AG09319 (cell line): ENCODE measurements at regions not wholly inside any gene's neighbourhood (a gene's known extent, or its start where the extent isn't known, plus 50 kb on each side); places are given as distances from the start of the nearest gene placed in this dataset.

Source experiments
- DNase-seq: peaks from one replicate; pipeline ENCODE4 v3.0.0-alpha.2; 2010; ENCODE audit warnings: low read depth; ENCODE audit errors: extremely low read depth
- TF ChIP-seq, protein P1 (sequence below): IDR thresholded peaks from 2 replicates; pipeline ENCODE4 v1.5.1; 2011; ENCODE audit warnings: low read depth, mild to moderate bottlenecking, inconsistent platforms, low read length, moderate library complexity

DNA sequence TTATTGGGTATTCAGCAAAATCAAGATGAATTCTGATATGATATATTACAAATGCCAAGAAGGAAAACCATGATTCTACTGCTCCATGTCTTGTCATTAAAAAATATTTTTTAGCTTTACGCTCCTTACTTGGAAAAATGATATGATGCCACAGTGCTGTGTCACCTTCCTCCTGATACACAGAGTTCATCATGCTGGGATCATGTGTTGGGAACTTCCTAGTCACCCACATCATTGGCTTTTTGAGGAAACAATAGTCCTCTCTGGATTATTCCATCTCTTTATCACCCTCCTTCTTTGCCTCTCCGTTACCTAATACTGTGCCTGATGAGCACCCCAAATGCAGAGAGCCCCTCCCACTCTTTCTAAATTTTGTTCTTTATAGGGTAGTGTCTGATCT lies 94.3 kb upstream of the PFN2 start:
- DNase-seq, result no peak
- TF ChIP-seq, protein P1, sequence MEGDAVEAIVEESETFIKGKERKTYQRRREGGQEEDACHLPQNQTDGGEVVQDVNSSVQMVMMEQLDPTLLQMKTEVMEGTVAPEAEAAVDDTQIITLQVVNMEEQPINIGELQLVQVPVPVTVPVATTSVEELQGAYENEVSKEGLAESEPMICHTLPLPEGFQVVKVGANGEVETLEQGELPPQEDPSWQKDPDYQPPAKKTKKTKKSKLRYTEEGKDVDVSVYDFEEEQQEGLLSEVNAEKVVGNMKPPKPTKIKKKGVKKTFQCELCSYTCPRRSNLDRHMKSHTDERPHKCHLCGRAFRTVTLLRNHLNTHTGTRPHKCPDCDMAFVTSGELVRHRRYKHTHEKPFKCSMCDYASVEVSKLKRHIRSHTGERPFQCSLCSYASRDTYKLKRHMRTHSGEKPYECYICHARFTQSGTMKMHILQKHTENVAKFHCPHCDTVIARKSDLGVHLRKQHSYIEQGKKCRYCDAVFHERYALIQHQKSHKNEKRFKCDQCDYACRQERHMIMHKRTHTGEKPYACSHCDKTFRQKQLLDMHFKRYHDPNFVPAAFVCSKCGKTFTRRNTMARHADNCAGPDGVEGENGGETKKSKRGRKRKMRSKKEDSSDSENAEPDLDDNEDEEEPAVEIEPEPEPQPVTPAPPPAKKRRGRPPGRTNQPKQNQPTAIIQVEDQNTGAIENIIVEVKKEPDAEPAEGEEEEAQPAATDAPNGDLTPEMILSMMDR, result no peak

DNA sequence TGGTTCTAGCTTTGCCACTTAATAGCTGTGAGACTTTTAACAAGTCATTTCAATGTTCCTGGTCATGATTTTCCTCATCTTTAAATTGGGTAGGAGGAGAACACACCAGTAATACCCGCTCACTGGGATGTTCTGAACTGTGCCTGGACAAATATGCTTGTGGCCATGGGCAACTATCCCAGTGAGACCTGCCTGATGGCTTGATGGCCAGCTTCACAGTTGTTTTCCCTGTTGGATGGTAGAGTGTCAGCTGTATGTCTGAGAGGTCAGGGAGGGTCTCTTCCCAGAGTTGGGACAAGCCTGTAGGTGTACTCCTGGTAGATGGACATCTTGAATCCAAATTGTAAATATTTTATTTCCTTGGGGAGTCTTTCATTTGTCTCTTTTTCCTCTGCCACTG lies 92.5 kb upstream of the PFN2 start:
- TF ChIP-seq, protein P1, result no peak
- no peak for DNase-seq

DNA sequence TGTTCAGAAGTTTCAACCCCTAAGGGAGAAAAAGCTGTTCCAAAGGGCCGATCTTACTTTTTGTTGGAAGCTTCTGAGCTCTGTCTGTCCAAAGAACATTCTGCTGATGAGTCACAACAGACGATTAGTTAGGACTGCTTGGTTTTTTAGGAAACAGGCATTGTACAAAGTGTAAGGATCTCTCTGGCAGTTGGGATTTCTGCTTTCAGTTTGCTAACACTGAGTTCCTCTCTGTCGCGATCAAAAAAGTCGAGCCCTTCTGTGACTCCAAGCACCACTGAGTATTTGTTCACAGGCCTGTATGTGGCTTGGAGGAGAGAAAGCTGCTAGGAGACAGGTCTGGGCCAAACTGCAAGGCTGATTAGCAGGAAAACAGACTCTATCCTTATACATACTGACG lies 91.8 kb upstream of the PFN2 start:
- no peak for DNase-seq
- TF ChIP-seq, protein P1, result no peak

DNA sequence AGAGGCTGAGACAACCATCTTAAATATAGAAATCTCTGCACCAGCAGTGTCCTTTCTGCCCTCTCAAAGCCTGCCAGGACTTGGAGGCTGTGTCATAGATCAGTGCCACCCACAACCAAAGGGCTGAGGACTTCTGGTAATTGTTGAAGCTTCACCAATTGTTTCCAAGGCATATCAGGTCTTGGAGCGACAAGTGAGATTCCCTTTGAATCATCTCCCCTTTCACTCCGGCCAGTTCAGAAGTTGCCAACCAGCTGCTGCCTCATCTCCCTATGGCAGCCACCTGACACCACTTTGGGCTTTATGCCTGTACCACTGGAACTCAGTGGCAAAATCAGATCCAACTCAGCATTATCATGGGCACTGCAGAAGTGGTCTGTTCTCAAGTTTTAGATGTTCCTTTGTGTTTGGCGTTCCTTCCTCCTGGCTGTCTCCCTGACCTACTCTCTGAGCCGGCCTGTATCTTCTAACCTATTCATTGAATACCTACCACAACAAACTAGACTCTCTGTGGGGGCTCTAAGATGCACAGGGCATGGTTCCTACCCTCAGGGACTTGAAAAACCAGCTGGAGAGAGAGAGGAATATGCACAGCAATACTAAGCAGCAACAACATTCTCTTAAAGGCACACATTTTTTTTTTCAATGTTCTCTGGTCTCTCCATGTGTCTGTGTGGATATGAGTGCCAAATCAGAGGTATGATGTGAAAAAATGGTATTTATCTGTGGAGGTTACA lies 90.8 kb upstream of the PFN2 start:
- DNase-seq, result no peak

DNA sequence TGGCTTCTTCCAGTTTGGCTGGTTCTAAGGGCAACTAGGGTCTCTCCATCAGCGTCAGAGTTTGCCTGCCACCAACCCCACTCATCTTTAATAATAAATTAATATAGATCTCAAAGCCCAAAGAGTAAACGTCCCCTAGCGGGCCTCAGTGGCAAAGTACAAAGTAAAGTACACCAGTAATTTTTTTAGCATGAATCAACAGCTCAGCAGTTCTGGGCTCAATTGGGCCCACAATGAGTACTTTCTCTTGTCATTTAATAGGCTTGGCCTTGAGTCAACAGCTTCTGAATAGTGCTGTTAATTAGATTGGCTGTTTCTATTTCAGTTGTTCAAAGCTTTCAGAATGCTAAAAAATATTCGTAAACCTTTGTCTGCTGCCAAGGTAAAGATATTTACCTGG lies 89.0 kb upstream of the PFN2 start:
- TF ChIP-seq, protein P1, result no peak
- DNase-seq, result no peak

More for the DNA sequence above, 90.8 kb upstream of the PFN2 start:
- TF ChIP-seq, protein P1, result no peak

DNA sequence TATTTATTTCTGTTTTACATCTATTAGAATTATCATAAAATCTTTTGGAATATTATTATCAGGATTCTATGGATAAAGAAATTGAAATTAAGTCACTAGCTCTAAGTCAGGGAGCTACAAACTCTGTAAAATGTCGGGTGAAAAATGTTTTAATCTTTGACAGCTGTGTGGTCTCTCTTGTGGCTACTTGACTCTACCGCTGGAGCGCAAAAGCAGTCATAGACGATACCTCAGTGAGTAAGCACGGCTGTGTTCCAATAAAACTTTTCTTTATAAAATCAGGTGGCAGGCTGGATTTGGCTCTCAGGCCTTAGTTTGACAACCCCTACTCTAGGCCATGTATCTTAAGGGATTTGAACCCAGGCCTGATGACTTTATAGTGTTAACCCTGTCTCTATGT lies 88.5 kb upstream of the PFN2 start:
- no peak for DNase-seq
- TF ChIP-seq, protein P1, result no peak

DNA sequence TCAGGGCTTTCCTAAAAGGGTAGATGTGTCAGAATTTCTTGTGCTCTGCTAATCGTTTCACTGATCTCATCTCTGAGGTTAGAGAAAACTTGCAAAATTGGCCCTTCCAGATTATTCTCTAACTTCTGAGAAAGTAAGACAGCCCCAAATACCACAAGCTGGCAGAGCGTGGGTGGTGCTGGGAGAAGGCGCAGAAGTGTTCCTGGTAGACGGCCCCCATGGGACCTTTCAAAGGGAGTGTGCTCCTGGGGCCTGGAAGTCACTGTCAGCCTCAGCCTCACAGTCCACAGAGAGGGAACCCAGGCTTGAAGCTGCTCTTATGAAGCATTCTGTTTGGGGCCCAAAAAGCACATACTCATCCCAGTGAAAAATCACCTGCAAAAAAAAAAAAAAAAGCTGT lies 86.5 kb upstream of the PFN2 start:
- DNase-seq, result no peak
- TF ChIP-seq, protein P1, result no peak
